ENCODE measurements at regions not wholly inside any gene's neighbourhood (a gene's known extent, or its start where the extent isn't known, plus 50 kb on each side); places are given as distances from the start of the nearest gene placed in this dataset.

DNA sequence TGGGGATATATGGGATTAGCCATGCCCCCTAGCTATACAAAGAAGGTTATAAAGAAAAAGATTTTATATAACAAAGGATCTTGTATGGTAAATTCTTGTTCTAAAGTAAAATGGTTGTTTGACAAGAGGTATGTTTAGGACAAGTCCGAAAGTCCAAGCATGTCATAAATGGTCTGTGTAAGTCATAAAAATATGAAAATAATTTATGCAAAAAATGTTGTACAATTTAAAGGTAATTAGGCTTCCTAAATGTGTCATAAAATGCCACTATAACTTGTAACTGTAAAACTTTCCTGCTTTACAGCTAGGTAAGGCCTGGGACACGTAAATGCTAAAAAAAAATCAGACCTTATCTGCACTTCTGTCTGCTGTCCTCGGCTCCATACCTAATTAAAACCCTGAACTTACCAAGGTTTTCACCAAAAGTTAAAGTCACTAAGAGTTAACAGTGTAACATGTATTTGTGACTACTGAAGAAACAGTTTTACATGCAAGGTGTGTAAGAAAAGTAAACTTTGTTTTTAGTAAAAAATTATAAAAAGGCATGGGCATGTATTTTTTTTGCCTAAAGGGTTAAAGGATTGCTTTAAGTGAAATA, 110.0 kb upstream of the RESF1 start:
- H3K79me2 ChIP-seq (ENCODE audit: insufficient read depth, low read length) = no peaks in the 10 kb centered on the region
- H3K9me2 ChIP-seq (ENCODE audit: low read depth, low read length) = no peaks in the 10 kb centered on the region
- H3K4me1 ChIP-seq (ENCODE audit: insufficient read depth, low read length, severe bottlenecking) = no peaks in the 10 kb centered on the region
- no peaks in the 10 kb centered on the region for H3K36me3 ChIP-seq (ENCODE audit: insufficient read depth, low read length)
- TF ChIP-seq, protein P1, sequence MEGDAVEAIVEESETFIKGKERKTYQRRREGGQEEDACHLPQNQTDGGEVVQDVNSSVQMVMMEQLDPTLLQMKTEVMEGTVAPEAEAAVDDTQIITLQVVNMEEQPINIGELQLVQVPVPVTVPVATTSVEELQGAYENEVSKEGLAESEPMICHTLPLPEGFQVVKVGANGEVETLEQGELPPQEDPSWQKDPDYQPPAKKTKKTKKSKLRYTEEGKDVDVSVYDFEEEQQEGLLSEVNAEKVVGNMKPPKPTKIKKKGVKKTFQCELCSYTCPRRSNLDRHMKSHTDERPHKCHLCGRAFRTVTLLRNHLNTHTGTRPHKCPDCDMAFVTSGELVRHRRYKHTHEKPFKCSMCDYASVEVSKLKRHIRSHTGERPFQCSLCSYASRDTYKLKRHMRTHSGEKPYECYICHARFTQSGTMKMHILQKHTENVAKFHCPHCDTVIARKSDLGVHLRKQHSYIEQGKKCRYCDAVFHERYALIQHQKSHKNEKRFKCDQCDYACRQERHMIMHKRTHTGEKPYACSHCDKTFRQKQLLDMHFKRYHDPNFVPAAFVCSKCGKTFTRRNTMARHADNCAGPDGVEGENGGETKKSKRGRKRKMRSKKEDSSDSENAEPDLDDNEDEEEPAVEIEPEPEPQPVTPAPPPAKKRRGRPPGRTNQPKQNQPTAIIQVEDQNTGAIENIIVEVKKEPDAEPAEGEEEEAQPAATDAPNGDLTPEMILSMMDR (IDR thresholded peaks at IDR 0.05; ENCODE audit: low read length) = no peak
- no peak for TF ChIP-seq EZH2 (IDR thresholded peaks at IDR 0.05; ENCODE audit: borderline replicate concordance, low read length)
- no peak overlapping the region for H3K27ac ChIP-seq (ENCODE audit: low read depth, low read length, poor library complexity, severe bottlenecking)
- H3K4me2 ChIP-seq (ENCODE audit: low read length) = no peak overlapping the region
- no peak overlapping the region for H3K4me3 ChIP-seq (ENCODE audit: low read depth, low read length, poor library complexity, severe bottlenecking)
- H3K9ac ChIP-seq (ENCODE audit: low read length) = no peak overlapping the region
- no peaks in the 10 kb centered on the region for H3F3A ChIP-seq (ENCODE audit: insufficient read depth, low read length)
- peaks cover 35% of the 10 kb centered on the region for H3K9me3 ChIP-seq (ENCODE audit: low read length)
- no peaks in the 10 kb centered on the region for H3K27me3 ChIP-seq (ENCODE audit: insufficient read depth, low read length)
- no peaks in the 10 kb centered on the region for H4K20me1 ChIP-seq (ENCODE audit: insufficient read depth, low read length)
- no peak overlapping the region for H2AFZ ChIP-seq (ENCODE audit: low read length)

- TF ChIP-seq, protein P1 (IDR thresholded peaks at IDR 0.05; ENCODE audit: low read length) = no peak
- Histone ChIP-seq H3K27ac (ENCODE audit: low read depth, low read length, poor library complexity, severe bottlenecking) (no peak overlapping the region), H3K9me3 (ENCODE audit: low read length) (peaks cover 22% of the 10 kb centered on the region), H3K36me3 (ENCODE audit: insufficient read depth, low read length) (no peaks in the 10 kb centered on the region), H2AFZ (ENCODE audit: low read length) (no peak overlapping the region), H3K4me3 (ENCODE audit: low read depth, low read length, poor library complexity, severe bottlenecking) (no peak overlapping the region), H3F3A (ENCODE audit: insufficient read depth, low read length) (no peaks in the 10 kb centered on the region), H3K4me1 (ENCODE audit: insufficient read depth, low read length, severe bottlenecking) (no peaks in the 10 kb centered on the region), H3K9me2 (ENCODE audit: low read depth, low read length) (no peaks in the 10 kb centered on the region), H3K9ac (ENCODE audit: low read length) (no peak overlapping the region), H4K20me1 (ENCODE audit: insufficient read depth, low read length) (no peaks in the 10 kb centered on the region), H3K27me3 (ENCODE audit: insufficient read depth, low read length) (no peaks in the 10 kb centered on the region), H3K79me2 (ENCODE audit: insufficient read depth, low read length) (no peaks in the 10 kb centered on the region), H3K4me2 (ENCODE audit: low read length) (no peak overlapping the region)
Observed at GRCh38 chr12:31846405-31846804, 112.8 kb upstream of the RESF1 start.

DNA sequence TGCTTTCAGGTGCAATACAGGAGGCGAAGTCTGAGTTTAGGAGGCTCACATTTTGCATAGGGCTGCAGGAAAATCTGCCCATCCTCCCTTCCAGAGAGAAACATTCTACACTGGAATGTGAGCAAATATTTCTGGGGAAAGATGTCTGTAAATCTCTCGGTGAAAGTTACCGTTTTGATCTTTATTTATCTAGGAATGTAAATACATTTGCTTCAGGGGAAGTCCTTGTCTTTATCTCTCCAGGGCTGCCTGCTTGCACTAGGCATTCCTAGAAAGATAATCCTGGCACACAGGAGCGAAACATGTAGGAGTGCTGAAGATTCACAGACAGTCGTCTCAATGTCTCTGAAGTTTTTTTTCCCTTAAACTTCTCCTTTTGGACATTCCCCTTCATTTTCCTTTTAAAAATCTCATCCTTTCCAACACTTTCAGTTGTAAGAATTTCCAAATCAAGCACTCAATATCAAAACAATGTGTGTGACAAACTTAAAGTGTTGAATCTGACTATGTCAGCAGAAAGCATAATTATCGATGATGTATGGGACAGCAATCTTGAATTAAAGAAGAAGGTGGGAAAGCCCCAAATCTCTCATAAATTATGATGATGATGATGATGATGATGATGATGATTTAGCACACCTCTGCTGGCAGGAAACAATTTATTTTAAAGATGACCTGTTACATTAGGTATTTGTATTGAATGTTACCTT, 113.4 kb upstream of the RESF1 start:
- peaks cover 15% of the 10 kb centered on the region for H3K9me3 ChIP-seq (ENCODE audit: low read length)
- H3K79me2 ChIP-seq (ENCODE audit: insufficient read depth, low read length) = no peaks in the 10 kb centered on the region
- no peak overlapping the region for H3K27ac ChIP-seq (ENCODE audit: low read depth, low read length, poor library complexity, severe bottlenecking)
- H3K4me2 ChIP-seq (ENCODE audit: low read length) = no peak overlapping the region
- no peak overlapping the region for H3K4me3 ChIP-seq (ENCODE audit: low read depth, low read length, poor library complexity, severe bottlenecking)
- H3K9ac ChIP-seq (ENCODE audit: low read length) = no peak overlapping the region
- H3K27me3 ChIP-seq (ENCODE audit: insufficient read depth, low read length) = no peaks in the 10 kb centered on the region
- no peak for TF ChIP-seq EZH2 (IDR thresholded peaks at IDR 0.05; ENCODE audit: borderline replicate concordance, low read length)
- TF ChIP-seq, protein P1 (IDR thresholded peaks at IDR 0.05; ENCODE audit: low read length) = no peak
- no peaks in the 10 kb centered on the region for H3K4me1 ChIP-seq (ENCODE audit: insufficient read depth, low read length, severe bottlenecking)
- H3K36me3 ChIP-seq (ENCODE audit: insufficient read depth, low read length) = no peaks in the 10 kb centered on the region
- H3K9me2 ChIP-seq (ENCODE audit: low read depth, low read length) = no peaks in the 10 kb centered on the region
- H4K20me1 ChIP-seq (ENCODE audit: insufficient read depth, low read length) = no peaks in the 10 kb centered on the region
- no peaks in the 10 kb centered on the region for H3F3A ChIP-seq (ENCODE audit: insufficient read depth, low read length)
- no peak overlapping the region for H2AFZ ChIP-seq (ENCODE audit: low read length)
